ENCODE measurements at regions not wholly inside any gene's neighbourhood (a gene's known extent, or its start where the extent isn't known, plus 50 kb on each side); places are given as distances from the start of the nearest gene placed in this dataset.
"Not testable (repeated sequence)": the region's sequence is repeated elsewhere in the genome, so short reads cannot be mapped to it uniquely, and the experiment has no call there.

DNA sequence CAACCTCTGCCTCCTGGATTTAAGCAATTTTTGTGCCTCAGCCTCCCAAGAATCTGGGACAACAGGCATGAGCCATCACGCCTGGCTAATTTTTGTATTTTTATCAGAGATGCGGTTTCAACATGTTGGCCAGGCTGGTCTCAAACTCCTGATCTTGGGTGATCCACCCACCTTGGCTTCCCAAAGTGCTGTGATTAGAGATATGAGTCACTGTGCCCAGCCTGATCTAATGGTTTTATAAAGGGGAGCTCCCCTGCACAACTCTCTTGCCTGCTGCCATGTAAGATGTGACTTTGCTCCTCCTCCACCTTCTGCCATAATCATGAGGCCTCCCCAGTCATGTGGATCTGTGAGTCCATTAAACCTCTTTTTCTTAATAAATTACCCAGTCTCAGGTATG, 107.5 kb upstream of the ALDH3B2 start:
- not testable (repeated sequence) for TF ChIP-seq CTCF, POLR2A (IDR thresholded peaks at IDR 0.05)
